Endothelial cell (in vitro differentiated cells): ENCODE measurements at regions not wholly inside any gene's neighbourhood (a gene's known extent, or its start where the extent isn't known, plus 50 kb on each side); places are given as distances from the start of the nearest gene placed in this dataset.
"Not testable (repeated sequence)": the region's sequence is repeated elsewhere in the genome, so short reads cannot be mapped to it uniquely, and the experiment has no call there.

ENCODE experiments used
- DNase-seq: peaks from one replicate; pipeline ENCODE4 v3.0.0; 2021; ENCODE audit warnings: low spot score
- H3K27ac Mint-ChIP-seq: one replicate; pipeline ENCODE4 v1.8.0; 2021; ENCODE audit warnings: mixed read lengths, inconsistent platforms; ENCODE audit not compliant: unreplicated experiment
- H3K27me3 Mint-ChIP-seq: one replicate; pipeline ENCODE4 v1.8.0; 2021; ENCODE audit warnings: mild to moderate bottlenecking, moderate library complexity, mixed read lengths, inconsistent platforms; ENCODE audit not compliant: unreplicated experiment
- H3K36me3 Mint-ChIP-seq: one replicate; pipeline ENCODE4 v1.8.0; 2021; ENCODE audit warnings: mild to moderate bottlenecking, low read depth, mixed read lengths, inconsistent platforms; ENCODE audit not compliant: unreplicated experiment
- H3K4me1 Mint-ChIP-seq: one replicate; pipeline ENCODE4 v1.8.0; 2021; ENCODE audit warnings: mild to moderate bottlenecking, mixed read lengths, inconsistent platforms; ENCODE audit not compliant: unreplicated experiment
- H3K4me3 Mint-ChIP-seq: one replicate; pipeline ENCODE4 v1.8.0; 2021; ENCODE audit warnings: mild to moderate bottlenecking, mixed read lengths, inconsistent platforms; ENCODE audit not compliant: unreplicated experiment
- H3K9me3 Mint-ChIP-seq: one replicate; pipeline ENCODE4 v1.8.0; 2021; ENCODE audit warnings: mixed read lengths, inconsistent platforms; ENCODE audit not compliant: unreplicated experiment
- TF ChIP-seq, protein P1 (sequence below): fragments of 200-600 bp; sonication (generic); IDR thresholded peaks from one replicate; pipeline ENCODE4 v1.5.0; 2021; ENCODE audit warnings: antibody characterized with exemption; ENCODE audit not compliant: unreplicated experiment

DNA sequence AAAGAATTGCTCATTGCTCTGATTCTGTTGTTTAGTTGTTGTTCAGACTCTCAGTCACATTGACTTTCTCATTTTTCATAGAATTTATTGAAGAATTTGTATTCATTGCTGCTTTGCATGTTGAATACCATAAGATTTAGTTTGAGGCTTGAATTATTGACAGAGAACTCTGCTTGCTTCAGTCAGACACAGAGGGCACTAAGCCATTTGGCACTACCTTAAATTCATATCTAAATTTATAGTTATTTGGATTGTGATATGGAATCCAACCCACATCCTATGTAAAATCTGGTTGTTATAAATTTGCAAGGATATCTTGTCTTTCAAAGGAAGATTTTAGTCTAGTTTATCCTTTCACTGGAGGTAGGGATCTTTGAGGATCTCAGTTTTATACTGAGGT is 1748.6 kb downstream of the BRINP3 start:
- H3K9me3 Mint-ChIP-seq: no peaks in the 10 kb centered on the region
- no peaks in the 10 kb centered on the region for H3K36me3 Mint-ChIP-seq
- no peak overlapping the region for H3K4me3 Mint-ChIP-seq
- H3K4me1 Mint-ChIP-seq: no peaks in the 10 kb centered on the region
- TF ChIP-seq, protein P1, sequence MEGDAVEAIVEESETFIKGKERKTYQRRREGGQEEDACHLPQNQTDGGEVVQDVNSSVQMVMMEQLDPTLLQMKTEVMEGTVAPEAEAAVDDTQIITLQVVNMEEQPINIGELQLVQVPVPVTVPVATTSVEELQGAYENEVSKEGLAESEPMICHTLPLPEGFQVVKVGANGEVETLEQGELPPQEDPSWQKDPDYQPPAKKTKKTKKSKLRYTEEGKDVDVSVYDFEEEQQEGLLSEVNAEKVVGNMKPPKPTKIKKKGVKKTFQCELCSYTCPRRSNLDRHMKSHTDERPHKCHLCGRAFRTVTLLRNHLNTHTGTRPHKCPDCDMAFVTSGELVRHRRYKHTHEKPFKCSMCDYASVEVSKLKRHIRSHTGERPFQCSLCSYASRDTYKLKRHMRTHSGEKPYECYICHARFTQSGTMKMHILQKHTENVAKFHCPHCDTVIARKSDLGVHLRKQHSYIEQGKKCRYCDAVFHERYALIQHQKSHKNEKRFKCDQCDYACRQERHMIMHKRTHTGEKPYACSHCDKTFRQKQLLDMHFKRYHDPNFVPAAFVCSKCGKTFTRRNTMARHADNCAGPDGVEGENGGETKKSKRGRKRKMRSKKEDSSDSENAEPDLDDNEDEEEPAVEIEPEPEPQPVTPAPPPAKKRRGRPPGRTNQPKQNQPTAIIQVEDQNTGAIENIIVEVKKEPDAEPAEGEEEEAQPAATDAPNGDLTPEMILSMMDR: no peak
- peaks cover 4% of the 10 kb centered on the region for H3K27me3 Mint-ChIP-seq
- H3K27ac Mint-ChIP-seq: no peak overlapping the region
- DNase-seq: no peak

DNA sequence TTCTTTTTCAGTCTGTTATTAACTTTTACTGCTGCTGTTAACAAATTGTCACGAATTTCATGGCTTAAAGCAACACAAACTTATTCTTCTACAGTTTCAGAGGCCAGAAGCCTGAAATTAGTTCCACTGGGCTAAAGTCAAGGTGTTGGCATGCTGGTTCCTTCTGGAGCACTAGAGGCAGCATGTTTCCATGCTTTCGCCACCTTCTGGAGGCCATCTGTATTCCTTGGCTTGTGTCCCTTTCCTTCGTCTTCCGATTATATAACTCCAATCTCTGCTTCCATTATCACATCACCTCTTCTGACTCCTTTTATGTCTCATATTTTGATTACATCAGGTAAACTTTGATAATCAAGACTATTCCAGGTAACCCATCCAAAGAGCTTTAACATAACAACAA is 1742.1 kb downstream of the BRINP3 start:
- Mint-ChIP-seq H3K27ac (no peak overlapping the region), H3K27me3 (peaks cover 4% of the 10 kb centered on the region), H3K36me3 (no peaks in the 10 kb centered on the region), H3K4me3 (no peak overlapping the region), H3K4me1 (no peaks in the 10 kb centered on the region), H3K9me3 (no peaks in the 10 kb centered on the region)
- TF ChIP-seq, protein P1: no peak
- DNase-seq: no peak

DNA sequence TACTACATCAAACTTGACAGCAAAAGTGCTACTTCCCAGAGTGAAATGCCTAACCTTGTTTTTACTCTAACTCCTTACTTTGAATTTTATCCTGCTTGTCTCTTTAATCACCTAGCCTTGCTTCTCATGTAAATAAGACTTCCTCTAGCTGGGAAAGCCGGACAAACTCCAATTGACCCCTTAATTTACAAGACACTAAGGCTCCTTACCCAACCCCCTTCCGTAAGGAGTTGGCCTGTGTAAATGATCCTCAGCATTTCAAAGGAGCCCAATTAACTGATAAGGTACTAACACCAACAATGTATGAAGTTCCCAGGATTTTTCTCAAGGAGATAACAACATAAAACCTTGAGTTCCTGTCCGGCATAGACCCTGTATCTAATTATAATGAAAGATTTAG is 1728.4 kb downstream of the BRINP3 start:
- not testable (repeated sequence) for H3K27me3 Mint-ChIP-seq, H3K4me1 Mint-ChIP-seq, H3K4me3 Mint-ChIP-seq, H3K27ac Mint-ChIP-seq, DNase-seq
- H3K36me3 Mint-ChIP-seq: peaks cover 22% of the 10 kb centered on the region
- H3K9me3 Mint-ChIP-seq: peaks cover 20% of the 10 kb centered on the region

DNA sequence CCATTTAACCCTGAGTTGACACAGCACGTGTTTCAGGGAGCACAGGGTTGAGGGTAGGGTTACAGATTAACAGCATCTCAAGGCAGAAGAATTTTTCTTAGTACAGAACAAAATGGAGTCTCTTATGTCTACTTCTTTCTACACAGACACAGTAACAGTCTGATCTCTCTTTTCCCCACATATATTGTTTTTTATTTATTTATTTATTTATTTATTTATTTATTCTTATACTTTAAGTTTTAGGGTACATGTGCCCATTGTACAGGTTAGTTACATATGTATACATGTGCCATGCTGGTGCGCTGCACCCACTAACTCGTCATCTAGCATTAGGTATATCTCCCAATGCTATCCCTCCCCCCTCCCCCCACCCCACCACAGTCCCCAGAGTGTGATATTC is 1725.6 kb downstream of the BRINP3 start:
- not testable (repeated sequence) for DNase-seq, H3K4me3 Mint-ChIP-seq, H3K27ac Mint-ChIP-seq, H3K27me3 Mint-ChIP-seq, H3K4me1 Mint-ChIP-seq
- Mint-ChIP-seq H3K9me3 (peaks cover 20% of the 10 kb centered on the region), H3K36me3 (peaks cover 22% of the 10 kb centered on the region)

DNA sequence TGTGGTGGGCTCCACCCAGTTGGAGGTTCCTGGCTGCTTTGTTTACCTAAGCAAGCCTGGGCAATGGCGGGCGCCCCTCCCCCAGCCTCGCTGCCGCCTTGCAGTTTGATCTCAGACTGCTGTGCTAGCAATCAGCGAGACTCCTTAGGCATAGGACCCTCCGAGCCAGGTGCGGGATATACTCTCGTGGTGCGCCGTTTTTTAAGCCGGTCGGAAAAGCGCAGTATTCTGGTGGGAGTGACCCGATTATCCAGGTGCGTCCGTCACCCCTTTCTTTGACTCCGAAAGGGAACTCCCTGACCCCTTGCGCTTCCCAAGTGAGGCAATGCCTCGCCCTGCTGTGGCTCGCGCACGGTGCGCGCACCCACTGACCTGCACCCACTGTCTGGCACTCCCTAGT is 1719.9 kb downstream of the BRINP3 start:
- not testable (repeated sequence) for H3K4me3 Mint-ChIP-seq, H3K4me1 Mint-ChIP-seq, H3K36me3 Mint-ChIP-seq, H3K27ac Mint-ChIP-seq, H3K27me3 Mint-ChIP-seq, H3K9me3 Mint-ChIP-seq, DNase-seq

DNA sequence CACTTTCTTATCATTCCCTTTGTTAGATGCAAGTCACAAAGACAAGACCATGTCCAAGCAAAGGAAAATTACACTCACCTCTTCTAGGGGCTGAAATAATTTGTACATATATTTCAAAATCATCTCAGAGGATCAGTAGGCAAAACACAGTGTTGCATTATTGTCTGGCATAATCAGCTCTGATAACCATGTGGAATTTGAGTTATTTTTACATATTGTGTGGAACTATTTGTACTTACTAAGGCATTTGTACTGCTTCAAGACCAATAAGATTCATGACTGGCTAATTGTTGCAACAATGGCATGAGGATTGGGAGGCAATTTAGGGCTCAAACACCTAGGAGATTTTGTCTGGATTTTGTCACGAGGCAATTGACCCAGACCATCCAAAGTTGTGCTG is 1716.4 kb downstream of the BRINP3 start:
- TF ChIP-seq, protein P1: no peak
- H3K27ac Mint-ChIP-seq: no peak overlapping the region
- DNase-seq: no peak
- no peak overlapping the region for H3K4me3 Mint-ChIP-seq
- no peaks in the 10 kb centered on the region for H3K27me3 Mint-ChIP-seq
- H3K4me1 Mint-ChIP-seq: peaks cover 2% of the 10 kb centered on the region
- H3K9me3 Mint-ChIP-seq: no peaks in the 10 kb centered on the region
- no peaks in the 10 kb centered on the region for H3K36me3 Mint-ChIP-seq
